ENCODE measurements at regions not wholly inside any gene's neighbourhood (a gene's known extent, or its start where the extent isn't known, plus 50 kb on each side); places are given as distances from the start of the nearest gene placed in this dataset.

GRCh38 chr12:125650587-125650986 lies 585.4 kb downstream of the AACS start:
- TF ChIP-seq, protein P1, sequence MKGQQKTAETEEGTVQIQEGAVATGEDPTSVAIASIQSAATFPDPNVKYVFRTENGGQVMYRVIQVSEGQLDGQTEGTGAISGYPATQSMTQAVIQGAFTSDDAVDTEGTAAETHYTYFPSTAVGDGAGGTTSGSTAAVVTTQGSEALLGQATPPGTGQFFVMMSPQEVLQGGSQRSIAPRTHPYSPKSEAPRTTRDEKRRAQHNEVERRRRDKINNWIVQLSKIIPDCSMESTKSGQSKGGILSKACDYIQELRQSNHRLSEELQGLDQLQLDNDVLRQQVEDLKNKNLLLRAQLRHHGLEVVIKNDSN (IDR thresholded peaks at IDR 0.05) = no peak
- no peak for TF ChIP-seq EGR1 (IDR thresholded peaks at IDR 0.05)
- TF ChIP-seq NFIC (IDR thresholded peaks at IDR 0.05) = no peak
- TF ChIP-seq TCF12 (IDR thresholded peaks at IDR 0.05; ENCODE audit: low read depth) = no peak
- TF ChIP-seq CREB1 (IDR thresholded peaks at IDR 0.05; ENCODE audit: low read depth) = no peak
- TF ChIP-seq TAF1 (IDR thresholded peaks at IDR 0.05; ENCODE audit: low read depth) = no peak
- TF ChIP-seq CEBPB (IDR thresholded peaks at IDR 0.05) = no peak

- TF ChIP-seq CREB1 (IDR thresholded peaks at IDR 0.05; ENCODE audit: low read depth) = no peak
- TF ChIP-seq REST (IDR thresholded peaks at IDR 0.05; ENCODE audit: low read depth) = no peak
- no peak for TF ChIP-seq TAF1 (IDR thresholded peaks at IDR 0.05; ENCODE audit: low read depth)
- TF ChIP-seq NFIC (IDR thresholded peaks at IDR 0.05) = no peak
- TF ChIP-seq YY1 (IDR thresholded peaks at IDR 0.05; ENCODE audit: low read depth) = no peak
- no peak for TF ChIP-seq FOXM1 (IDR thresholded peaks at IDR 0.05; ENCODE audit: borderline replicate concordance, low read depth)
- TF ChIP-seq TCF12 (IDR thresholded peaks at IDR 0.05; ENCODE audit: low read depth) = no peak
- no peak for TF ChIP-seq ZBTB7A (IDR thresholded peaks at IDR 0.05; ENCODE audit: low read depth)
- no peak for TF ChIP-seq EGR1 (IDR thresholded peaks at IDR 0.05)
- TF ChIP-seq MAX (IDR thresholded peaks at IDR 0.05) = no peak
- TF ChIP-seq EP300 (IDR thresholded peaks at IDR 0.05; ENCODE audit: borderline replicate concordance) = no peak
- no peak for TF ChIP-seq CEBPB (IDR thresholded peaks at IDR 0.05)
- TF ChIP-seq, protein P1 (IDR thresholded peaks at IDR 0.05) = no peak
- no peak for TF ChIP-seq RAD21 (IDR thresholded peaks at IDR 0.05; ENCODE audit: low read depth)
- TF ChIP-seq TEAD4 (IDR thresholded peaks at IDR 0.05) = no peak
Measured at GRCh38 chr12:125651625-125652024, 586.4 kb downstream of the AACS start.

DNA sequence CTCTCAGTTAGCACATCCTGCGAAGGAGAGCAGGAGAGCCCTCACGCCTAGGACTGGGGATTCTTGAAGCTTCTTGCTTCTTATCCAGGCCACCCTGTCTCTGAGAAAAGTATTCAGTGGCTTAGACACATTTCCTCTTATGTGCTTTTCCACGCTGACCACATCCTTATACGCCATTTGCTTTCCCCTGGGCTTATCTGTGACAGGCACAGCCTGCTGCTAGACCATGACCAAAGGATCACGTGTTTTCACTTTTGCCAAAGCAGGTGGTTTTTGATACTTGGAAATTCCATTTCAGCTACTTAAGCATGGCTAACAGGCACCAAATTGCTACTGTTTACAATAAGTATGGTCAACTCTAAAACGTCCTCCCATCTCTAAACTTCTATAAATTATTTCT lies 587.4 kb downstream of the AACS start:
- no peak for TF ChIP-seq TCF12 (IDR thresholded peaks at IDR 0.05; ENCODE audit: low read depth)

DNA sequence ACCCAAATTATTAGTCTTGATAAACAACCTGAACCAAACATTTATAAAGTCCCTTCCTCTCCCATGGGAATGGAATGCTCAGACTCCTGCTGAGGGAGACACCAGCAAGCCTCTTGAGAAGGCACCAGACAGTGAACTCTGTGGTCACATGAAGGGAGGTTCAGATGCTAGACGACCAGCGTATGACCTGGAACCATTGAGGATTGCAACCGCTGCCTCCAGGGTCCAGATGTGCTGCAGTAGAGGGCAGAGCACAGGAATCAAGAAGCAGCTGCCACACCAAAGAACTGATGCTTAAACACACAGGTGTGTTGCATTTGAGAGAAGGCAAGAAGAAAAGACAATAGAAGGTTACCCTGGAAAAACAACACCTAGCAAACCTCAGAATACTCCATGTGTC lies 592.4 kb downstream of the AACS start:
- no peak for TF ChIP-seq EP300 (IDR thresholded peaks at IDR 0.05; ENCODE audit: borderline replicate concordance)
- TF ChIP-seq TAF1 (IDR thresholded peaks at IDR 0.05; ENCODE audit: low read depth) = no peak
- TF ChIP-seq CREB1 (IDR thresholded peaks at IDR 0.05; ENCODE audit: low read depth) = no peak
- TF ChIP-seq TEAD4 (IDR thresholded peaks at IDR 0.05) = no peak
- no peak for TF ChIP-seq ZBTB7A (IDR thresholded peaks at IDR 0.05; ENCODE audit: low read depth)
- no peak for TF ChIP-seq FOXM1 (IDR thresholded peaks at IDR 0.05; ENCODE audit: borderline replicate concordance, low read depth)
- TF ChIP-seq EGR1 (IDR thresholded peaks at IDR 0.05) = no peak
- no peak for TF ChIP-seq MAX (IDR thresholded peaks at IDR 0.05)
- TF ChIP-seq RAD21 (IDR thresholded peaks at IDR 0.05; ENCODE audit: low read depth) = no peak
- TF ChIP-seq NFIC (IDR thresholded peaks at IDR 0.05) = no peak
- TF ChIP-seq REST (IDR thresholded peaks at IDR 0.05; ENCODE audit: low read depth) = no peak
- TF ChIP-seq, protein P1 (IDR thresholded peaks at IDR 0.05) = no peak
- no peak for TF ChIP-seq CEBPB (IDR thresholded peaks at IDR 0.05)
- no peak for TF ChIP-seq TCF12 (IDR thresholded peaks at IDR 0.05; ENCODE audit: low read depth)
- no peak for TF ChIP-seq YY1 (IDR thresholded peaks at IDR 0.05; ENCODE audit: low read depth)

DNA sequence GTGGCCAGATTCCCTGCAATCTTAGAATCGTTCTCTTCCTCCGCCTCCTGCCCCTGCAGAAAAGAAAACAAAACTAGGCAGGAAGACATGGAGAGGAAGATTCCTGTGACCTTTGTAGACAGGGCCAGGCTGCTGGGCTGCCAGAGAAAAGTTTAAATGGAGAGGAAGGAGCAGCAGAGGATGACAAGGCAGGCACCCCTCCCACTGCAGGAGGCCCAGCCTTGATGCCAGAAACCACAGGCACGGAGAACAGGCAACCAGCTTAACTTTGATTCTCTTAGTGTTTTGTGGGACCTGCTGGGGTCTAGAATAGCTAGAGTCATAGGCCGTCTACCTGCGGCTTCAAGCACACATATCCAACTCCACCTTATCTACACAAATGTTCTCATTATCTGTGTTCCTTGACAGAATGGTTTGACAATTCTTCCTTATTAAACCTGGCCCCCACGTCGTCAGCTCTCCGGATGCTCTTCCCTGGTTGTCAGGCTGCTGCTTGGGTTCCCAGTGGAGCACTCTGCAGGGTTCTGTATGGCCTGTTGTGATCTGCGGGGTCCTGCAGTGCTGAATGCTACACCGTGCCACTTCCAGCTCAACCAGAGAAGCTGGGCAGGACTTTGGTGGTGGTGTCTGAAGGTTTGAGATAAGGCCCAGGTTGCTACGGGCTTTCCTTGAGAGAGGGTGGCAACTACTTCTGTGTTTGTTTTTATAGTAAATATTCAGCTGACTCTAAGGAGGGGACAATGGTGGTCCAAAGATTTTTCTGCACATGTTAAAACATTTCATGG lies 609.5 kb downstream of the AACS start:
- no peak for TF ChIP-seq MAX (IDR thresholded peaks at IDR 0.05)
- TF ChIP-seq, protein P1 (IDR thresholded peaks at IDR 0.05) = no peak
- no peak for TF ChIP-seq RAD21 (IDR thresholded peaks at IDR 0.05; ENCODE audit: low read depth)
- TF ChIP-seq REST (IDR thresholded peaks at IDR 0.05; ENCODE audit: low read depth) = no peak
- no peak for TF ChIP-seq NFIC (IDR thresholded peaks at IDR 0.05)
- TF ChIP-seq YY1 (IDR thresholded peaks at IDR 0.05; ENCODE audit: low read depth) = no peak
- TF ChIP-seq EP300 (IDR thresholded peaks at IDR 0.05; ENCODE audit: borderline replicate concordance) = no peak
- no peak for TF ChIP-seq TEAD4 (IDR thresholded peaks at IDR 0.05)
- no peak for TF ChIP-seq EGR1 (IDR thresholded peaks at IDR 0.05)
- no peak for TF ChIP-seq TAF1 (IDR thresholded peaks at IDR 0.05; ENCODE audit: low read depth)
- no peak for TF ChIP-seq FOXM1 (IDR thresholded peaks at IDR 0.05; ENCODE audit: borderline replicate concordance, low read depth)
- TF ChIP-seq ZBTB7A (IDR thresholded peaks at IDR 0.05; ENCODE audit: low read depth) = no peak
- no peak for TF ChIP-seq TCF12 (IDR thresholded peaks at IDR 0.05; ENCODE audit: low read depth)
- no peak for TF ChIP-seq CEBPB (IDR thresholded peaks at IDR 0.05)
- no peak for TF ChIP-seq CREB1 (IDR thresholded peaks at IDR 0.05; ENCODE audit: low read depth)
